HG02884 (cell line): ENCODE measurements at regions not wholly inside any gene's neighbourhood (a gene's known extent, or its start where the extent isn't known, plus 50 kb on each side); places are given as distances from the start of the nearest gene placed in this dataset.

Source experiments
- ATAC-seq: cut with Tn5 transposase; IDR thresholded peaks from one replicate; pipeline ENCODE4 v1.9.1; 2021; ENCODE audit warnings: mild to moderate bottlenecking, moderate library complexity; ENCODE audit not compliant: unreplicated experiment

- no peak for ATAC-seq
Observed at GRCh38 chr6:54440549-54440948, 132.3 kb downstream of the TINAG start.

GRCh38 chr6:54441020-54441419 lies 132.8 kb downstream of the TINAG start:
- ATAC-seq, result no peak

GRCh38 chr6:54441687-54442248 lies 133.5 kb downstream of the TINAG start:
- no peak for ATAC-seq

- ATAC-seq, result no peak
Observed at GRCh38 chr6:54445207-54445606, 137.0 kb downstream of the TINAG start.

GRCh38 chr6:54448617-54449016 lies 140.4 kb downstream of the TINAG start:
- ATAC-seq, result no peak

GRCh38 chr6:54451516-54451915 lies 143.3 kb downstream of the TINAG start:
- no peak for ATAC-seq

DNA sequence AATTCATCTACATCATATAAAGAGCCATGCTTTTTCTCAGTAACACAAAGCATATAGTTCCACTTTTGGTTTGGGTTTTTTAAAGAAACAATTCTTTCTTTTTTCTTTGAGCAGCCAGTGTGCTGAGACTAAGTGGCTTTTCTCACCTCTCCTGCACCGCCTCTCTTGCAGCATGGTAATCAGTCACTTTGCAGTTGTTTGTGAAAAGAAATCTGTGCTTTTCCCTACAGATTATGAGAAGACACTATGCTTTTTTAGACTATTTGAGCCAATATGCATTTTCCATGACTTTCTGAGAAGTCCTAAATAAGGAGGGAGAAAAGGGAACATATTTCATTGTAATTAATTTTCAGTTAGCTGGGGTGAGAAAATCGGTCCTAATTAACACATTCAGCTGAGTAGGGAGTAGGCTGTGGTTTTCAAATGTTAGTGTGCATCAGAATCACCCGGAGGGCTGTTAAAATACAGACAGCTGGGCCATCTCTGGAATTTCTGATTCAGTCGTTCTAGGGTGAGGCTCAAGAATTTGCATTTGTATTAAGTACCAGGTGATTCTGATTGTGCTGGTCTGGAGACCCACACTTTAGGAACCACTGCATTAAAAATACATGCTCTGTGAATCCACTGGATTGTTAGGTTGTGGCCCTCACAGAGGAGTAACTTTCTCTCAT lies 155.2 kb downstream of the TINAG start:
- no peak for ATAC-seq

DNA sequence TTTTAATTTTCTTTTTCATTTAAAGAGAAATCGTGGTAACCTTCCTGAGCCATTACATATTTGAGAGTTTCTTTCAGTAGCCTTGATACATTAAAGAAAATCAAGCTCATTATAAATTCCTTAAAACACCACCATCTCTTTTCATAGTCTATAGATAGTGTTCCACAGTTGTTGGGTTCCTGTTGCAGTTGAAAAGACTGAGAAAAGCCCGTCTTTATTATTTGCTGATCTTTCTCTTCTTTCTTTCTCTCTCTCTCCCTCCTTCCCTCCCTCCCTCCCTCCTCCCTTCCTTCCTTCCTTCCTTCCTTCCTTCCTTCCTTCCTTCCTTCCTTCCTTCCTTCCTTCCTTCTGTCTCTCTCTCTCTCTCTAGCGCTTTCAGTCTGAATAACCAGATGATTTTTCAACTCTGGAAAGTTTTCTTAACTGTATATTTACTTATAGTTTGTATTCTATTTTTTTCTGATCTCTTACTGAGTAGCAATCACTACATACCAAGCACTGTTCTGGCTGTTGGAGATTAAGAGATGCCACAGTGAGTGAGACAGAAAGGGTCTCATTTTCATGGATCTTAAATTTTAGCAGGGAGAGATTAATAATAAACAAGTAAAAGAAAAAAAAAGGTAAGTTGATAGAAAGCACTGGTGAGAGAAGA lies 157.5 kb downstream of the TINAG start:
- no peak for ATAC-seq

- ATAC-seq, result no peak
Observed at GRCh38 chr6:54467384-54467783, 159.1 kb downstream of the TINAG start.

- no peak for ATAC-seq
Observed at GRCh38 chr6:54473328-54473727, 165.1 kb downstream of the TINAG start.

GRCh38 chr6:54474898-54475297 lies 166.7 kb downstream of the TINAG start:
- ATAC-seq, result no peak

DNA sequence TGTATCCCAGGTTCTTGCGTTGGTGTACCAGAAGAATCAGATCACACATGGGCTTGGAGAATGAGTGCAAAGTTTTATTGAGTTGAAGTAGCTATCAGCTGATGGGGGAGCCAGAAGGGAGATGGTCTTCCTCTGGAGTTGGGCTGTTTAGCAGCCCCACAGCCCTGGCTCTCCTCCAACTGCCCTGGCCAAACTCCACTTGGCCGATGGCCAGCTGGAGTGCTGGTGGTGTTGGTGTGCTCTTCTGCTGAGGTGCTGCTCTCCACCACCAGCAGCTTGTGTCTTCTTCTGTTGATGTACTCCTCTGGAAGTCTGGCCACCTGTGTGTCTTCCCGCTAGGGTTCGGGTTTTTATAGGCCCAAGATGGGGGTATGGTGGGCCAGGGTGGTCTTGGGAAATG lies 172.8 kb downstream of the TINAG start:
- no peak for ATAC-seq

- ATAC-seq, result no peak
Observed at GRCh38 chr6:54491431-54491830, 183.2 kb downstream of the TINAG start.

GRCh38 chr6:54493138-54493537 lies 184.9 kb downstream of the TINAG start:
- no peak for ATAC-seq

- no peak for ATAC-seq
Observed at GRCh38 chr6:54503144-54503543, 194.9 kb downstream of the TINAG start.

- no peak for ATAC-seq
Observed at GRCh38 chr6:54515013-54515412, 206.8 kb downstream of the TINAG start.

DNA sequence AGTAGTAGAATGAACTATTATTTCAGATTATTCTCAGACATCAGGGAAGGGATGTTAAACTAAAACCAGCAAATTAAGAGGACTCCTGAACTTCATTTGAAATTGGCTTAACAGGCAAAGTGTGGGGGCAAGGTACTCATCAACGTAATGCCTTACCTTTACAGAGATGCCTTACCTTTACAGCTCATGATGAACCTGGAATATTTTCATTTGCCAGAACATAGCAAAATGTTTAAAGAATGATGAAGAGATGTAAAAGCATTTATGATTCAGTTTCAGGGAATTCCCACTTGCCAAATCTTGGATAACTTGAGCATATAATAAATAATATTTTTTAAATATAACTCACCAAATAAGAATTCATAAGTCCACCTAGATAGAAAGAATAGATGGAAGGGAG lies 207.5 kb downstream of the TINAG start:
- ATAC-seq, result no peak

DNA sequence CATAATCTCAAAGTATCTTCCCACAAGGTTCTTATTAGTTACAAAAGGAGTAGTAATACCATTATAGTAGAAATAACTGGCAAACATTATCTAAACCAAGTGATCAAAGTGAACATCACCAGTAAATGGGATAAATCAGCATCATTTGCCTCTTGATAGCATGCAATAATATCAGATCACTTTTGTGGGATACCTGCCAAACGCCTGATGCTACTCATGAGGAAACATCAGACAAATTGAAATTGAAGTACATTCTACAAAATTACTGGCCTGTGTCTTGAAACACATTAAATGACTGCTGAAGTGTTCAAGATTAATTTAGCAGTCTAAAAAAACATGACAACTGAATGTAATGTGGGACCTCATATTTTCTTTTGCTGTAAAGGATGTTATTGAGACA lies 208.1 kb downstream of the TINAG start:
- ATAC-seq, result no peak

- no peak for ATAC-seq
Observed at GRCh38 chr6:54519161-54519560, 210.9 kb downstream of the TINAG start.

DNA sequence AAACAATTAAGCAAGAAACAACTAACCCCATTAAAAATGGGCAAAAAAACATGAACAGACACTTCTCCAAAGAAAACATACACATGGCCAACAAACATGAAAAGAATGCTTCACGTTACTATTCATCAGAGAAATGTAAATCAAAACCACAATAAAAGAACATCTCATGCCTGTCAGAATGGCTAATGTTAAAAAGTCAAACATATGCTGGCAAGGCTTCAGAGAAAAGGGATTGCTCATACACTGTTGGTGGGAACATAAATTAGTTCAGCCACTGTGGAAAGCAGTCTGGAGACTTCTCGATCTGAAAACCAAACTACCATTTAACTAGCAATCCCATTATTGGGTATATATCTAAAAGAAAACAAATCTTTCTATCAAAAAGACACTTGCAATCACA lies 217.5 kb downstream of the TINAG start:
- ATAC-seq, result no peak

- no peak for ATAC-seq
Observed at GRCh38 chr6:54533567-54533966, 225.3 kb downstream of the TINAG start.

- ATAC-seq, result no peak
Observed at GRCh38 chr6:54535568-54535967, 227.3 kb downstream of the TINAG start.

- ATAC-seq, result no peak
Observed at GRCh38 chr6:54541541-54541940, 233.3 kb downstream of the TINAG start.
